A549 (cell line): ENCODE measurements at regions not wholly inside any gene's neighbourhood (a gene's known extent, or its start where the extent isn't known, plus 50 kb on each side); places are given as distances from the start of the nearest gene placed in this dataset.

ENCODE experiments used
- CEBPB ChIP-seq, 2 experiments: fragments of >200 bp in 1 of 2; sonication (Bioruptor Twin) in 1 of 2; formaldehyde crosslinking in 1 of 2; IDR thresholded peaks; 2 replicates each; pipeline ENCODE4 v1.6.1; 2012 to 2016
- CHD4 ChIP-seq: fragments of 200-600 bp; sonication (generic); IDR thresholded peaks from 2 replicates; pipeline ENCODE4 v1.6.1; 2016; ENCODE audit warnings: antibody characterized with exemption, mild to moderate bottlenecking, borderline replicate concordance
- CTCF ChIP-seq: fragments of >200 bp; sonication (Bioruptor Twin); formaldehyde crosslinking; IDR thresholded peaks from 3 replicates; pipeline ENCODE4 v1.5.1; 2016
- HMGXB4 ChIP-seq: fragments of 250-450 bp; sonication (Bioruptor Pico); IDR thresholded peaks from 2 replicates; pipeline ENCODE4 v1.5.0; 2021; ENCODE audit warnings: mild to moderate bottlenecking, moderate library complexity, borderline replicate concordance
- HOXA7 ChIP-seq: fragments of 250-450 bp; sonication (Bioruptor Pico); IDR thresholded peaks from 2 replicates; pipeline ENCODE4 v1.5.0; 2020; ENCODE audit warnings: mild to moderate bottlenecking, moderate library complexity
- MAZ ChIP-seq: fragments of 150-350 bp; IDR thresholded peaks from 2 replicates; pipeline ENCODE4 v1.6.1; 2014; ENCODE audit warnings: antibody characterized with exemption, low read depth, low read length, borderline replicate concordance
- MYC ChIP-seq: IDR thresholded peaks from 2 replicates; pipeline ENCODE4 v1.6.1; 2012; ENCODE audit warnings: mild to moderate bottlenecking, inconsistent platforms, low read length, improper control_type of control experiment, borderline replicate concordance
- RAD21 ChIP-seq, 2 experiments: fragments of >200 bp in 1 of 2; sonication (Bioruptor Twin) in 1 of 2; formaldehyde crosslinking in 1 of 2; IDR thresholded peaks in 1 of 2; conservative IDR thresholded peaks in 1 of 2; 2 replicates in 1 of 2; 3 replicates in 1 of 2; pipeline ENCODE4 v1.6.1; 2012 to 2018; ENCODE audit warnings: inconsistent platforms in 1 of 2
- RNF2 ChIP-seq: fragments of 200-600 bp; sonication (generic); IDR thresholded peaks from 2 replicates; pipeline ENCODE4 v1.6.1; 2016; ENCODE audit warnings: low read depth, mild to moderate bottlenecking, antibody characterized with exemption, moderate library complexity, borderline replicate concordance
- ZC3H11A ChIP-seq: fragments of 450-650 bp; IDR thresholded peaks from 2 replicates; pipeline ENCODE4 v1.6.1; 2014; ENCODE audit warnings: antibody characterized with exemption, mild to moderate bottlenecking
- ZSCAN20 ChIP-seq: fragments of 250-450 bp; sonication (Bioruptor Pico); IDR thresholded peaks from 2 replicates; pipeline ENCODE4 v1.8.0; 2022; ENCODE audit warnings: mild to moderate bottlenecking, moderate library complexity

DNA sequence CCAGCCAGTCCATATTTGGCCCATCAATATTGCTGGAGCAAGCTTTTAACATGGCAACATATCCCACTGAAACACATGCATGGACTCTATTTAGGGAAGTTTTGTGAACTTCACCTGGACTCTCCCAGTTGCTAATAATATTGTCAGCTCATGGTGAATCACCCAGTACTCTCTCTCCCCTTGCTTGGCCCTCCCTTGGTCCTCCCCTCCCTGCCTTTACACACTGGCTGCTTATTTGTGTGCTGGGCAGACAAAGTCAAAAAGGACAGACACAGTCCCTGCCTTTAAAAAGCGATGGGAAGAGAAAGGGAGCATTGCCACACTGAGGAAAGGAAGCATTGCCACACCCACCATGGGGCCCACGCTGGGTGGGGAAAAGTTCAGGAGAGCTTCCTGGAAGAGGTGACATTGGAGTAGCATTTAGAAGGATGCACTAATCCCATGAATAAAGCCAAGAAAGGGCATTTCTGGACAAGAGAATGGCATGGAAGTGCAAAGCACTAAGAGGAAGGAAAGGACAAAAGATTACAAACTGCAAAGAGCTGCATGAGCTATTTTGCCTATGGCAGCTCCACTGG is 143.4 kb upstream of the EXOC2 start:
- TF ChIP-seq CTCF (no peak), HMGXB4 (no peak), CHD4 (no peak), HOXA7 (CRISPR knock-in tag) (no peak), CEBPB (IDR thresholded peaks at IDR 0.05) (no peak), RAD21 (conservative IDR thresholded peaks at IDR 0.05 in 1 of 2, IDR thresholded peaks at IDR 0.05 in 1 of 2) (no peak), ZC3H11A (no peak), RNF2 (no peak), MYC (no peak), ZSCAN20 (CRISPR knock-in tag) (no peak), MAZ (no peak)
